Fibroblast of pulmonary artery (primary cell): ENCODE measurements at regions not wholly inside any gene's neighbourhood (a gene's known extent, or its start where the extent isn't known, plus 50 kb on each side); places are given as distances from the start of the nearest gene placed in this dataset.

Source experiments
- DNase-seq: peaks from one replicate; pipeline ENCODE4 v3.0.0-alpha.2; 2010; ENCODE audit warnings: low read depth
- H3K4me3 ChIP-seq: replicated peaks from 2 replicates; pipeline ENCODE4 v1.5.1; 2011; ENCODE audit warnings: low read depth, mild to moderate bottlenecking, control low read depth, low read length, moderate library complexity
- CTCF ChIP-seq: IDR thresholded peaks from 2 replicates; pipeline ENCODE4 v1.5.1; 2011; ENCODE audit warnings: mild to moderate bottlenecking, control low read depth, low read length, inconsistent platforms; ENCODE audit errors: missing control alignments

DNA sequence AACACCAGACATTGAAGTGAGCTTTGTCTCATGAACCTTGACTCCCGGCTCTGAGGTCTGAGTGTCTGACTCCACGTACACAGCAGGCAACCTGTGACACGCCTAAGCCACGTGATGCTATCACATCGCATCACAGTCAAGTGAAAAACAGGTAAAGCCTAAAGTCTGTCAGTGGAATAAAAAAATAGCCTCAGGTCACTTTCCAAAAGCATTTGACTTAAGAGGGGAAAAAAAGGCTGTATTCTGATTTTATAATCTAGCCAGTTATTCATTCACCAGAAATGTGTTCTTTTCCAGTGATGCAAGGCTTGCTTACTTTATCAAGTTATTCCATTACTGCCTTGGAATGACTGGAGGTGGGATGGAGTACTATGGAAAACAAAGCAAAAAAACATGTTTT, 163.2 kb upstream of the HMCN1 start:
- no peak overlapping the region for H3K4me3 ChIP-seq
- no peak for TF ChIP-seq CTCF
- DNase-seq: no peak

DNA sequence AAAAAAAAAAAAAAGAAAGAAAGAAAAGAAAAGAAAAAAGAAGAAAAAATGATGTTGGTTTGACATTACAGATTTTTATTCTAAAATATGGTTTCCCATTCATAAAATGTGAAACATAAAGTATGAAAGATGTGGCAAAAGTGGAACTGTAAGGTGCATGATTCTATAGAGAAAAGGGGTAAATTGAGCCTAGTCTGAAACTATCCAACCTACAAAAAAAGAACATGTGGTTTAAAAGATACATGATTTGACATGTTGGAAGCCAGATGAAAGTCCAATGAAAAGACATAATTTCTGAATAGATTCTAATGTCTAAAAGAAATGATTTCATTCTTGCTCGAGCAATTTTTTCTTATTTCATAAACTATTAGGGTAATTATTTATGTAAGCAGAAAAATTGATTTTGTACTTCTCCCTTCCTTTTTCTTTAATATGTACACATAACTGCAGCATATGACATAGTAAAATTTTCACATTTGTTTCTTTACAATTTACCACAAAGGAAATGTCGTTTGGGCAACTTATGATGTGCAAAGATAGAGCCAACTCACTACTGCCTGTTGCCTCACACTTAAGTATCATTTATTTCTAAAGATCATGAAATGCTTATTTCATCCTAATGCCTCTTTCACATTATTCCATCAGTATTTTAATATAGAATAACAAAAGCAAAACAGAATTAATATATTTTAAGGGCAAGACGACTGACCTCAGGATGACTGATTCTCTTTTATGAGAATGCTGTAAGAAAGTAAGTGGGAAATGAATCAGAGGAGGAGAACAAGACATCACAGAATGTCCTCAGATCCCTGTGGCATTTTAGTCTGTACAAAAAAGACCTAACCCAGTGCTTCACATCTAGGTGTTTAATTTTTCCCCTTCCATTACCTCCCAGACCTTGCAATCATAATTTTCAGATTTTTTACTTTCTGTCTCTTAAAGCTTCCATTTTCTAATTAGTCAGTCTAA, 165.8 kb upstream of the HMCN1 start:
- no peak for DNase-seq
- no peak for TF ChIP-seq CTCF
- no peak overlapping the region for H3K4me3 ChIP-seq

- TF ChIP-seq CTCF: no peak
- H3K4me3 ChIP-seq: no peak overlapping the region
- no peak for DNase-seq
These were observed 166.8 kb upstream of the HMCN1 start for GRCh38 chr1:185567440-185567839.

DNA sequence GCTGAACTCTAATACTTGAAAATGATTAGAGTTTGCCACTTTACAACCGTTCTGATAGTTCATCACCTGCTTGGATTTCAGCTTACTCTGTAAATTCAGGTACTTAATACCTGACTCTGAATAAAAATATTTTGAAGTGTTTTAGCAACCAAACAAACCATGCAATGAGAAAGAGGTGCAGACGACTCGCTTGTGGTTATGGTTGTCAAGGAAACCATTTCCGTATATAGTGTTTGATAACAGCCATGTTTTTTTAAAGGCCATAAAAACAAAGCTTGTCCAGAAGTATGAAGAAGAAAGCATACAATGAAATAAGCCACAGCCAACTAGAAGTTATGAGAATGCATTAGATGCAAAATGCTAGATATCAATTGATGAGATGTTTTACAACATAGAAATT, 167.2 kb upstream of the HMCN1 start:
- TF ChIP-seq CTCF: no peak
- H3K4me3 ChIP-seq: no peak overlapping the region
- DNase-seq: peak; percentile 89

DNA sequence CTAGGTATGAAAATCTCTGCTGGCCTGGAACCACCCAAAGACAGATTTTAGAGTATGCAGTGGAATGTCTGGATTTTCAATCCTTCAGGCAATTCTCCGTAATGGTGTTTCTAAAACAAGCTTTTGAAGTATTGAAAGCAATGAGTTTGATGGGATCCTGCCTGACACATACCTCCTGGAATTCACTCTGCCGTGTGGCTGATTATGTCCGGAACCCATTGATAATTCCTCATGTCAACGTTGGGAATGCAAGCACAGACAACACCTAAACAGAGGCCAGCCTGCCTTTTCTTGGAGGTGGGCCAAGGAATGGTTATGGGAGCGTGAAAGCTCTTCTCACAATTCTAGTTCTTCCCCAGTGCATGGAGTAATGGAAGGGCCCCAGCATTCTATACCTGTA, 168.9 kb upstream of the HMCN1 start:
- TF ChIP-seq CTCF: no peak
- H3K4me3 ChIP-seq: no peak overlapping the region
- peak; percentile 69 for DNase-seq

DNA sequence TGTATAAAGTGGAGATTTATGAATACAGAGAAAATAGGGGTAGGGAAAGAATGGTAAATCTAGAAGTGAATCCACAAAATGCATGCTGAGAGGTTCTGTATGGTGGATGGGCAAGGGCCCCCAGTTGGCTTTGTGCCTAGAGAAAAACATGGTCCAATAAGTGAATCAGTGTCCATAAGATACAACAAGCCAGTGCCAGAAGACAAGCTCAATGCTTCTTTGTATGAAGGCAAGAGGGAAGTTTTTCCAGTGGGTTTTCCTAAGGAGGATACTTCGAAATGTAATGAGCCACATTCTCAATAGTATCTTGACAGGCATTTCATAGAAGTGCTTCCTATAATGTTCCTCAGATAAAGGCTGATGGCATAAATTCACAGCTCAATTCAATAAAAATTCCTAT, 169.4 kb upstream of the HMCN1 start:
- no peak overlapping the region for H3K4me3 ChIP-seq
- no peak for DNase-seq
- no peak for TF ChIP-seq CTCF
